ENCODE measurements at regions not wholly inside any gene's neighbourhood (a gene's known extent, or its start where the extent isn't known, plus 50 kb on each side); places are given as distances from the start of the nearest gene placed in this dataset.

- no peaks in the 10 kb centered on the region for H3K79me2 ChIP-seq (ENCODE audit: control insufficient read depth, insufficient read depth, low read length)
- WGBS (ENCODE audit: insufficient coverage, insufficient replicate concordance, low lambda C conversion rate, missing lambda C conversion rate): 66% methylated on average over 3 of the region's 3 CpGs
- DNase-seq (ENCODE audit: low read depth, low spot score) (no peak), FAIRE-seq (no peak), ATAC-seq (no peak)
- no TSS peak for BruUV-seq (replicated peaks)
- H3K4me1 ChIP-seq (ENCODE audit: control insufficient read depth, insufficient read depth, low read length): no peaks in the 10 kb centered on the region
- TF ChIP-seq JUNB (IDR thresholded peaks at IDR 0.05): no peak
- H3K27me3 ChIP-seq (replicated peaks in 1 of 2; ENCODE audit: control insufficient read depth in 2 of 2, insufficient read depth in 2 of 2, low read length in 1 of 2): no peaks in the 10 kb centered on the region
- intact Hi-C loops (cut with micrococcal nuclease; ENCODE audit: unreplicated experiment) (no loop called here), in situ Hi-C loops (cut with MboI) (no loop called here)
- no peaks in the 10 kb centered on the region for H3K9me3 ChIP-seq (replicated peaks; ENCODE audit: control insufficient read depth, insufficient read depth, low read length)
- ChIA-PET CTCF (no interaction called here), SMC1A (ENCODE audit: uncharacterized antibody, unreplicated experiment) (interaction anchor here (0.9 to 1.5 kb wide), 4 partner anchors 8 to 134 kb away, joined by 3 to 4 read pairs (median 3); no protein-coding TSS in a partner anchor), POLR2A (no interaction called here), RAD21 (ENCODE audit: unreplicated experiment) (interaction anchor here (0.9 kb wide), 1 partner anchor 24 kb away, joined by 3 read pairs; no protein-coding TSS in a partner anchor)
- H4K20me1 ChIP-seq (ENCODE audit: control insufficient read depth, insufficient read depth): no peaks in the 10 kb centered on the region
- H3K36me3 ChIP-seq (ENCODE audit: control insufficient read depth in 2 of 2, insufficient read depth in 2 of 2, low read length in 1 of 2): no peaks in the 10 kb centered on the region
- H3K27ac ChIP-seq (ENCODE audit: control insufficient read depth, insufficient read depth): no peak overlapping the region
- no peak overlapping the region for H3K9ac ChIP-seq (ENCODE audit: control insufficient read depth, insufficient read depth, low read length)
- H3K4me2 ChIP-seq (ENCODE audit: control insufficient read depth, insufficient read depth): no peak overlapping the region
- H2AFZ ChIP-seq (ENCODE audit: control insufficient read depth, low read depth, low read length): no peak overlapping the region
- H3K4me3 ChIP-seq: no peak overlapping the region
Observed at GRCh38 chr14:58821421-58821820, 183.7 kb downstream of the DACT1 start.

DNA sequence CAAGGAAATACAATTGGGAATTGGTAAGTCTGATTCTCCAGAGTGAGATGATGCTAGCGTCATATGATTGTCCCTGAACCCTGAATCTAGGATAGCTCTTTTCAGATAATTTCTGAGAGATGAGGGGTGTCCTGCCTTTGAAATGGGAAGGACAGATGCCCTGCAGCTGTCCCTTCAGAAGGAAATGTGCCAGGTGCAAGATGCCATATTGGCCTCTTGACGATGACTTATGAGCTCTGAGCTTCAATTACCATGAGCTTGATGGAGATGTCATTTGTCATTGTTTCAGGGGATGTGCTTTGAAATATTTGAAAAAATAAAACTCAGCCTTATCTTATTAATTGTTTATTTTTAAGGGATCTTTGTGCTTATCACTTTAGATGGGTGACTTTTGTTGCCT, 185.1 kb downstream of the DACT1 start:
- Histone ChIP-seq H2AFZ (ENCODE audit: control insufficient read depth, low read depth, low read length) (no peak overlapping the region), H3K27me3 (replicated peaks in 1 of 2; ENCODE audit: control insufficient read depth in 2 of 2, insufficient read depth in 2 of 2, low read length in 1 of 2) (no peaks in the 10 kb centered on the region), H3K4me3 (no peak overlapping the region), H3K4me2 (ENCODE audit: control insufficient read depth, insufficient read depth) (no peak overlapping the region), H3K4me1 (ENCODE audit: control insufficient read depth, insufficient read depth, low read length) (no peaks in the 10 kb centered on the region), H3K27ac (ENCODE audit: control insufficient read depth, insufficient read depth) (no peak overlapping the region), H3K79me2 (ENCODE audit: control insufficient read depth, insufficient read depth, low read length) (no peaks in the 10 kb centered on the region), H3K36me3 (ENCODE audit: control insufficient read depth in 2 of 2, insufficient read depth in 2 of 2, low read length in 1 of 2) (no peaks in the 10 kb centered on the region), H4K20me1 (ENCODE audit: control insufficient read depth, insufficient read depth) (no peaks in the 10 kb centered on the region), H3K9me3 (replicated peaks; ENCODE audit: control insufficient read depth, insufficient read depth, low read length) (no peaks in the 10 kb centered on the region; the same call in 2 of the 3 replicates), H3K9ac (ENCODE audit: control insufficient read depth, insufficient read depth, low read length) (no peak overlapping the region)
- ChIA-PET CTCF (interaction anchor here (0.7 to 2.2 kb wide), 4 partner anchors 9 to 321 kb away, joined by 3 to 6 read pairs (median 3); no protein-coding TSS in a partner anchor), POLR2A (no interaction called here), SMC1A (ENCODE audit: uncharacterized antibody, unreplicated experiment) (interaction anchor here (0.7 to 2.4 kb wide), 7 partner anchors 14 to 38 kb away, joined by 3 to 8 read pairs (median 3); no protein-coding TSS in a partner anchor), RAD21 (ENCODE audit: unreplicated experiment) (interaction anchor here (1.1 to 1.2 kb wide), 2 partner anchors 15 to 27 kb away, joined by 3 read pairs; no protein-coding TSS in a partner anchor)
- FAIRE-seq: no peak
- in situ Hi-C loops (cut with MboI) (no loop called here), intact Hi-C loops (cut with micrococcal nuclease; ENCODE audit: unreplicated experiment) (no loop called here)
- TF ChIP-seq PKNOX1 (IDR thresholded peaks at IDR 0.05) (no peak), BMI1 (IDR thresholded peaks at IDR 0.05; ENCODE audit: borderline replicate concordance) (no peak), NFYB (IDR thresholded peaks at IDR 0.05; ENCODE audit: insufficient read depth, low read depth, low read length) (no peak), ZNF24 (IDR thresholded peaks at IDR 0.05) (no peak), DPF2 (IDR thresholded peaks at IDR 0.05) (no peak)
- no peak for DNase-seq (ENCODE audit: low read depth, low spot score)
- no peak for ATAC-seq
- BruUV-seq (replicated peaks): no TSS peak
- WGBS (ENCODE audit: insufficient coverage, insufficient replicate concordance, low lambda C conversion rate, missing lambda C conversion rate): 79% methylated on average over 2 of the region's 2 CpGs

Measured in GM12878 (cell line).